MCF 10A (cell line): ENCODE measurements at regions not wholly inside any gene's neighbourhood (a gene's known extent, or its start where the extent isn't known, plus 50 kb on each side); places are given as distances from the start of the nearest gene placed in this dataset.

Source experiments
- BruUV-seq: library from RNA; stranded (reverse); fragments of 400-500 nt; replicated peaks from 2 replicates; lab custom pipeline; 2021; lab: Mats Ljungman, UMichigan
- CTCF ChIA-PET: fragments of 300-600 bp; sonication (Branson Sonifier 250); formaldehyde crosslinking; extraction: SDS; loops from one replicate; lab custom pipeline; 2021; ENCODE audit warnings: antibody characterized with exemption, inconsistent platforms; lab: Yijun Ruan, JAX
- POLR2A ChIA-PET: fragments of 300-600, 350-650 bp; sonication (Branson Sonifier 250); formaldehyde crosslinking; extraction: SDS; loops from one replicate; lab custom pipeline; 2020; ENCODE audit warnings: antibody characterized with exemption, inconsistent platforms; lab: Yijun Ruan, JAX
- DNase-seq: peaks from one replicate; pipeline ENCODE4 v3.0.0-alpha.2; 2018; ENCODE audit not compliant: unreplicated experiment
- H3K27ac Mint-ChIP-seq: one replicate; pipeline ENCODE4 v1.8.0; 2022; ENCODE audit warnings: mild to moderate bottlenecking, low read depth, mixed read lengths; ENCODE audit not compliant: unreplicated experiment
- H3K27me3 Mint-ChIP-seq: one replicate; pipeline ENCODE4 v1.8.0; 2022; ENCODE audit warnings: mixed read lengths; ENCODE audit not compliant: insufficient read depth, unreplicated experiment
- H3K36me3 Mint-ChIP-seq: one replicate; pipeline ENCODE4 v1.8.0; 2022; ENCODE audit warnings: mild to moderate bottlenecking, moderate library complexity, mixed read lengths; ENCODE audit not compliant: insufficient read depth, unreplicated experiment
- H3K4me1 Mint-ChIP-seq: one replicate; pipeline ENCODE4 v1.8.0; 2022; ENCODE audit warnings: mixed read lengths; ENCODE audit not compliant: insufficient read depth, unreplicated experiment
- H3K4me3 Mint-ChIP-seq: one replicate; pipeline ENCODE4 v1.8.0; 2022; ENCODE audit warnings: mild to moderate bottlenecking, moderate library complexity, mixed read lengths; ENCODE audit not compliant: unreplicated experiment
- H3K9me3 Mint-ChIP-seq: one replicate; pipeline ENCODE4 v1.8.0; 2022; ENCODE audit warnings: mixed read lengths; ENCODE audit not compliant: unreplicated experiment
- CTCF ChIP-seq: fragments of 200-600 bp; IDR thresholded peaks from one replicate; pipeline ENCODE4 v1.8.0; 2022; ENCODE audit warnings: antibody characterized with exemption, mild to moderate bottlenecking; ENCODE audit not compliant: unreplicated experiment
- intact Hi-C: fragments of 100-400 bp; cut with micrococcal nuclease; formaldehyde crosslinking; loops from 2 replicates; pipeline ENCODE4 v1.14.1; 2022

GRCh38 chr22:44396021-44396726, 83.4 kb upstream of the SHISAL1 start:
- intact Hi-C loops, result no loop called here
- H3K4me3 Mint-ChIP-seq, result no peak overlapping the region
- ChIA-PET CTCF (interaction anchor here (0.7 kb wide), 1 partner anchor 1008 kb away, joined by 4 read pairs; no protein-coding TSS in a partner anchor), POLR2A (no interaction called here)
- no peaks in the 10 kb centered on the region for H3K36me3 Mint-ChIP-seq
- H3K27me3 Mint-ChIP-seq, result peaks cover 16% of the 10 kb centered on the region
- no peak overlapping the region for H3K27ac Mint-ChIP-seq
- BruUV-seq, result no TSS peak
- H3K9me3 Mint-ChIP-seq, result no peaks in the 10 kb centered on the region
- no peak for DNase-seq
- TF ChIP-seq CTCF, result no peak
- H3K4me1 Mint-ChIP-seq, result peaks cover 10% of the 10 kb centered on the region

GRCh38 chr22:44395118-44396005, 82.6 kb upstream of the SHISAL1 start:
- no peak overlapping the region for H3K27ac Mint-ChIP-seq
- no peaks in the 10 kb centered on the region for H3K36me3 Mint-ChIP-seq
- no peak for DNase-seq
- POLR2A ChIA-PET, result no interaction called here
- TF ChIP-seq CTCF, result no peak
- no TSS peak for BruUV-seq
- H3K4me3 Mint-ChIP-seq, result no peak overlapping the region
- intact Hi-C loops, result no loop called here
- peaks cover 12% of the 10 kb centered on the region for H3K27me3 Mint-ChIP-seq
- CTCF ChIA-PET, result interaction anchor here (0.6 to 0.7 kb wide), 2 partner anchors 701 to 1007 kb away, joined by 3 to 4 read pairs; no protein-coding TSS in a partner anchor
- no peaks in the 10 kb centered on the region for H3K9me3 Mint-ChIP-seq
- peaks cover 10% of the 10 kb centered on the region for H3K4me1 Mint-ChIP-seq

- Mint-ChIP-seq H3K9me3 (no peaks in the 10 kb centered on the region), H3K27ac (no peak overlapping the region), H3K36me3 (no peaks in the 10 kb centered on the region), H3K4me3 (no peak overlapping the region), H3K27me3 (peaks cover 12% of the 10 kb centered on the region), H3K4me1 (peaks cover 10% of the 10 kb centered on the region)
- BruUV-seq, result no TSS peak
- DNase-seq, result no peak
- ChIA-PET CTCF (interaction anchor here (0.7 to 0.9 kb wide), 2 partner anchors 20 to 31 kb away, joined by 3 read pairs; no protein-coding TSS in a partner anchor), POLR2A (no interaction called here)
- no peak for TF ChIP-seq CTCF
- intact Hi-C loops, result no loop called here
Measured at GRCh38 chr22:44394246-44395117, 81.7 kb upstream of the SHISAL1 start.
